ENCODE measurements at regions not wholly inside any gene's neighbourhood (a gene's known extent, or its start where the extent isn't known, plus 50 kb on each side); places are given as distances from the start of the nearest gene placed in this dataset.
"Not testable (repeated sequence)": the region's sequence is repeated elsewhere in the genome, so short reads cannot be mapped to it uniquely, and the experiment has no call there.

GRCh38 chr1:121052081-121052660, 132.0 kb downstream of the FAM72B start:
- not testable (repeated sequence) for DNase-seq (ENCODE audit: low spot score)

DNA sequence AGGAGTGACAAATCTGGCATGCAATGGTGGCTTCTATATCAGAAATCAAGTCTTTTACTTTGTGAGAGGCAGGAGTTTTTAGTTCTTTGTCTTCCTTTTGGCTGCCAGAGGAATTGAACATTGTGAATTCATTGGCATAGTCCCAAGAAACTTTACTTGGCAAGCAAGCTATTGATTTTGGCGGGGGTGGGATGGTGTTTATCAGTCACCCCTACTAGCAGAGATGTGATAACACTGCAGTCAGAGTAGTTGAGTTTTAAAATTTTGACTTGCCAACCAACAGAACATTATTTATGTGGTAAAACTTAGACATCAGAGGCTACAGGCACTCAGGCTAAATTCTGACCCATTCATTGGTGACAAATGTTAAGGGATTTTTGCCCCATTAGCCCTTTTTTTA, 129.2 kb downstream of the FAM72B start:
- DNase-seq (ENCODE audit: low spot score), result not testable (repeated sequence)

GRCh38 chr1:121066925-121067324, 117.2 kb downstream of the FAM72B start:
- not testable (repeated sequence) for DNase-seq (ENCODE audit: low spot score)

GRCh38 chr1:121068738-121069499, 115.2 kb downstream of the FAM72B start:
- not testable (repeated sequence) for DNase-seq (ENCODE audit: low spot score)

DNA sequence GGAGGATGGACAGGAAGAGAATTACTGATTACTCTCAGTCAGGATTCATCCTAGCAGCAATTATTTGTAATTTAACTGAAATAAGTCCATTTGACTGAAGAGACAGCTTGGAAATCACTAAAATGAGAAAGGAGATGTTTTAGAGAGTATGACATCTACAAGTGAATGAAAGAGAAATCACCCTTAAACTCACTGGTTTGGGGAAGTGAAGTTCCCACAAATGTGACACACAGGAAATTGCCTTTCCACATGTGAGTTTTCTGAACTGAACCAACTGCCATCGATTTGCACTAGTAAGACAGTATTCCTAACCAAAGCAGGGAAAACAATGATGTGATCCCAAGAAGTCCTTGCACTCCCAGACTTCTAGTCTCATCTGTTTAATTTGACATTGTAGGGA, 110.3 kb downstream of the FAM72B start:
- not testable (repeated sequence) for DNase-seq (ENCODE audit: low spot score)

- DNase-seq (ENCODE audit: low spot score), result not testable (repeated sequence)
Observed at GRCh38 chr1:121075254-121075805, 108.8 kb downstream of the FAM72B start.

GRCh38 chr1:121076674-121077073, 107.5 kb downstream of the FAM72B start:
- DNase-seq (ENCODE audit: low spot score), result not testable (repeated sequence)

GRCh38 chr1:121079655-121080054, 104.5 kb downstream of the FAM72B start:
- DNase-seq (ENCODE audit: low spot score), result not testable (repeated sequence)

- not testable (repeated sequence) for DNase-seq (ENCODE audit: low spot score)
Observed at GRCh38 chr1:121080197-121080903, 103.8 kb downstream of the FAM72B start.

- DNase-seq (ENCODE audit: low spot score), result not testable (repeated sequence)
Observed at GRCh38 chr1:121080904-121081264, 103.3 kb downstream of the FAM72B start.

DNA sequence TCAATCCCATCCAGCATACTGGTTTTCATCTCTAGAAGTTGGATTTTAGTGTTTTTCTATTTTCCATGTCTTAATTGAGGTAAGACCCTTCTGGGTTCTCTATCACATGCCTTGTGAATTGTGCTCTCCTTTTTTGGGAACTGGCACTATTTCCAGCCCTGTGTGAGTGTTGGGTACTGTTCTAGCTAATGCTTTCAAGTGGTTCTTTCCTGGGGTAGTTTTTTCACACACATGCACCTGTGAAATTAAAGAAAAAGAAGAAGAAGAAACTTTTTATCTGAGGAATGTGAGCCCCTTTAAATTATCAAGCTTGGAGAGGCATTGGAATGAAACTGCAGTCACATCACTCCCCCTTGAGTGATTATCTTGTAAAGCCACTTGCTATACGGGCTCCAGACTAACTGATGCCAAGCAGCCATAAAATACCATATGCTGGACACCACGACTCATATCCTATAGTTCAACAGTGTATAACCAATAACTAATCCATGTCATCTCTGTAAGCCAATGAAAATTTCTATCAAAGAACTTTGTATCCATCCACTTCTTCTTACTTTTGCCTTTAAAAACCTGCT, 102.4 kb downstream of the FAM72B start:
- not testable (repeated sequence) for DNase-seq (ENCODE audit: low spot score)

DNA sequence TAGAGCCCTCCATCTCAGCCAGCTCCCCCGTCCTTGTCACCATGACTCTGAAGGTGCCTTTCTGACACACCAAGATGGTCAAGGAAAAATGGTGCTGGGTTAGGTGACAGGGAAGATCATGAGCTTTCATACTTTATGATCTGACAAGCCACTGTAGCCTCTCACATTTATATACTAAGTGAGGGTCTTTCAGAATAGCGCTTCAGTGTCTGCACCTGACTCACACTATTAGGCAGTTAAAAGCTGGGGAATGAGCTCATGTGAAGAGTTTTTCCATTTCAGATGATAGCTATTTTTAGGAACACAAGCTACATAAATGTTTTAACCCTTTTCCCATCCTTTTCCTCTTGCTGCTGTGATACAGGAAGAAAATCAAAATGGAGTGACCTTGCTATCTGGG, 101.1 kb downstream of the FAM72B start:
- DNase-seq (ENCODE audit: low spot score), result not testable (repeated sequence)

GRCh38 chr1:121086249-121086648, 97.9 kb downstream of the FAM72B start:
- not testable (repeated sequence) for DNase-seq (ENCODE audit: low spot score)

GRCh38 chr1:121087221-121087620, 96.9 kb downstream of the FAM72B start:
- not testable (repeated sequence) for DNase-seq (ENCODE audit: low spot score)

- DNase-seq (ENCODE audit: low spot score), result not testable (repeated sequence)
Observed at GRCh38 chr1:121088568-121088967, 95.6 kb downstream of the FAM72B start.

GRCh38 chr1:121092329-121092968, 91.7 kb downstream of the FAM72B start:
- DNase-seq (ENCODE audit: low spot score), result not testable (repeated sequence)

DNA sequence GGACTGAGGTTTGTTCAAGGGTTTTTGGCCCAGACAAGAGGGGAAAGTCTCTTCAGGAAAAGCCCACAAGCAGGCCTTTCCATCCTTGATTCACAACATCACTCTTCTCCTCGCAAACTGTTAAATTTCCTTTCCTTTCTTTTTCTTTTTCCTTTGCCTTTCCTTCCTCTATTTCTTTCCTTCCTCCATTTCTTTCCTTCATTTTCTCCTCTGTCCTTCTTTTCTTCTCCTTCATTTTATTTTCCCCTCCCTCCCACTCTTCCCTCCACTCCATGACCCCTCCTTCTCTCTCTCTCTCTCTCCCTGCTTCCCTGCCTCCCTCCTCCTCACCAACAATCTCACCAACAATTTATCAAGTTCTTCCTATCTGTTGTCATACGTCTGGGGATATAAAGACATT, 89.1 kb downstream of the FAM72B start:
- DNase-seq (ENCODE audit: low spot score), result not testable (repeated sequence)

GRCh38 chr1:121097127-121097866, 86.8 kb downstream of the FAM72B start:
- DNase-seq (ENCODE audit: low spot score), result not testable (repeated sequence)

GRCh38 chr1:121097867-121098215, 86.3 kb downstream of the FAM72B start:
- DNase-seq (ENCODE audit: low spot score), result not testable (repeated sequence)

DNA sequence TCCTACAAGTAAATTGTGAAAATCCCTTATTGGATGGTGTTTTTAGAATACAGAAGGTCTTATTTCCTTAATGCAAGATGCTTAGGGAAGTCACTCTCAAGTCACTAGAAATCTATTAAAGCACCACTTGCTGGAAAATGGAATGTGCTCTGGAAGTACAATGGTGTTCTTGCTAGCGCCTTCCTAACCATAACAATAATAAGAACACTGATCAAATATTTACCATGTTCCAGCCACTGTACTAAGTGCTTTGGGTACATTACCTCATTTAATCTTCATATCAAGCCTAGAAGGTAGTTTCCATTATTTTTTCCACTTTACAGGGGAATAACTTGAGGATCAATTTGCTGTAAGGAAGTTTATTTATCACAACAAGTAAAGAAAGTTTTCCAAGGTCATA, 75.1 kb downstream of the FAM72B start:
- DNase-seq (ENCODE audit: low spot score), result not testable (repeated sequence)
